ENCODE measurements at regions not wholly inside any gene's neighbourhood (a gene's known extent, or its start where the extent isn't known, plus 50 kb on each side); places are given as distances from the start of the nearest gene placed in this dataset.

DNA sequence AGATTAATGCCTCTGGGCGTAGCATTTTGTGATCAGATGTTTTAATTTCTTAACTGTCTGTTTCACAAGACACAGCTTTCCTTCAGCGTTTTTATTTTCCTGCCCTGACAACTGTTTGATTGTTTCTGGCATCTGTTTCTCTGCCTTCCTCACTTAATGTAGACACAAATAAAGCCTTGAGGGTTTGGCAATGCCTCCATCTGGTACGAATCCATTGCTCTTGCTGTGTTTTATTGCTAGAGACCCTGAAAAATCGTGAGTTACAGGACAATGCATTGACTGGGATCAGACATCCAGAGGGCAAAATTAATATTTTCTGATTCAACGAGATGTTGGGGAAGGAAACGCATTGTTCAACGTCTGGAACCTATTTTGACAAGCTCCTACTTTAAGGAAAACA, 363.5 kb downstream of the MRPL39 start:
- H4K91ac ChIP-seq (ENCODE audit: insufficient read depth, low read depth, low read length), result no peak overlapping the region
- H3K4me3 ChIP-seq (ENCODE audit: insufficient read depth, low read depth, low read length), result no peak overlapping the region
- H3K79me1 ChIP-seq (ENCODE audit: low read depth in 1 of 2, low read length in 2 of 2), result no peaks in the 10 kb centered on the region
- H3K14ac ChIP-seq (replicated peaks; ENCODE audit: low read depth, low read length), result no peak overlapping the region
- no peak overlapping the region for H3K27ac ChIP-seq (ENCODE audit: insufficient read depth, low read length)
- no peak overlapping the region for H4K8ac ChIP-seq (ENCODE audit: low read depth in 2 of 2, low read length in 2 of 2)
- no peak overlapping the region for H4K5ac ChIP-seq (ENCODE audit: low read depth, low read length)
- no peak overlapping the region for H3K18ac ChIP-seq (ENCODE audit: low read depth, low read length)
- no peak overlapping the region for H3K9ac ChIP-seq (ENCODE audit: low read depth, low read length)
- no peak overlapping the region for H2AK9ac ChIP-seq (replicated peaks; ENCODE audit: low read depth, low read length, poor library complexity)
- in situ Hi-C loops (cut with MboI; ENCODE audit: low sequenced_read_pairs) (no loop called here), intact Hi-C loops (cut with micrococcal nuclease) (no loop called here), dilution Hi-C loops (cut with HindIII; ENCODE audit: low sequenced_read_pairs, unreplicated experiment) (no loop called here)
- H3K56ac ChIP-seq (ENCODE audit: extremely low read depth, insufficient read depth, low read length), result no peak overlapping the region
- H2BK15ac ChIP-seq (ENCODE audit: low read depth, low read length), result no peak overlapping the region
- 8% methylated on average over 2 of the region's 7 CpGs; no CpG with 5 or more reads in 1 of the 2 experiments for whole genome bisulfite sequencing, 2 experiments (ENCODE audit: extremely low coverage in 2 of 2, insufficient read length in 1 of 2)
- no peak overlapping the region for H3K4me2 ChIP-seq (ENCODE audit: low read depth, low read length)
- no peaks in the 10 kb centered on the region for H3K9me1 ChIP-seq (ENCODE audit: insufficient read depth, low read length)
- ATAC-seq (ENCODE audit: low read depth), result no peak
- H3K27me3 ChIP-seq (ENCODE audit: control insufficient read depth, insufficient read depth, low read length), result no peaks in the 10 kb centered on the region
- H3K36me3 ChIP-seq (ENCODE audit: control insufficient read depth, insufficient read depth, low read length), result no peaks in the 10 kb centered on the region
- no peak for DNase-seq
- TF ChIP-seq NFE2L2 (IDR thresholded peaks at IDR 0.05; ENCODE audit: low read depth, low read length) (no peak), FOS (IDR thresholded peaks at IDR 0.05; ENCODE audit: low read depth, low read length) (no peak), RAD21 (IDR thresholded peaks at IDR 0.05; ENCODE audit: low read length) (no peak), MAFK (IDR thresholded peaks at IDR 0.05; ENCODE audit: low read depth, low read length) (no peak), RFX5 (IDR thresholded peaks at IDR 0.05; ENCODE audit: low read depth, low read length) (no peak), BHLHE40 (IDR thresholded peaks at IDR 0.05; ENCODE audit: low read depth, low read length) (no peak), SMC3 (IDR thresholded peaks at IDR 0.05; ENCODE audit: low read depth, low read length) (no peak)
- TF ChIP-seq, protein P1, sequence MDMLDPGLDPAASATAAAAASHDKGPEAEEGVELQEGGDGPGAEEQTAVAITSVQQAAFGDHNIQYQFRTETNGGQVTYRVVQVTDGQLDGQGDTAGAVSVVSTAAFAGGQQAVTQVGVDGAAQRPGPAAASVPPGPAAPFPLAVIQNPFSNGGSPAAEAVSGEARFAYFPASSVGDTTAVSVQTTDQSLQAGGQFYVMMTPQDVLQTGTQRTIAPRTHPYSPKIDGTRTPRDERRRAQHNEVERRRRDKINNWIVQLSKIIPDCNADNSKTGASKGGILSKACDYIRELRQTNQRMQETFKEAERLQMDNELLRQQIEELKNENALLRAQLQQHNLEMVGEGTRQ (IDR thresholded peaks at IDR 0.05; ENCODE audit: low read depth, low read length), result no peak
- H2AFZ ChIP-seq (replicated peaks; ENCODE audit: low read length, poor library complexity), result no peak overlapping the region
- no peak overlapping the region for H2BK5ac ChIP-seq (ENCODE audit: low read depth, low read length, poor library complexity, severe bottlenecking)
- ChIA-PET POLR2A (ENCODE audit: unreplicated experiment) (no interaction called here), CTCF (no interaction called here)
- no peaks in the 10 kb centered on the region for H4K20me1 ChIP-seq (ENCODE audit: insufficient read depth, low read length)
- no peak overlapping the region for H2AK5ac ChIP-seq (ENCODE audit: low read depth, low read length)
- H2BK120ac ChIP-seq (ENCODE audit: low read depth, low read length), result no peak overlapping the region
- no peaks in the 10 kb centered on the region for H3K9me3 ChIP-seq (ENCODE audit: control insufficient read depth, insufficient read depth, low read length)
- no peak overlapping the region for H3K4ac ChIP-seq (ENCODE audit: low read depth, low read length)
- no peaks in the 10 kb centered on the region for H3K4me1 ChIP-seq (ENCODE audit: control insufficient read depth, insufficient read depth, low read length)
- H3K23ac ChIP-seq (ENCODE audit: low read depth, low read length), result no peak overlapping the region
- no TSS peak for BruUV-seq (replicated peaks)
- H2BK20ac ChIP-seq (ENCODE audit: low read depth, low read length), result no peak overlapping the region

Data from IMR-90 (cell line).